ENCODE measurements at regions not wholly inside any gene's neighbourhood (a gene's known extent, or its start where the extent isn't known, plus 50 kb on each side); places are given as distances from the start of the nearest gene placed in this dataset.

DNA sequence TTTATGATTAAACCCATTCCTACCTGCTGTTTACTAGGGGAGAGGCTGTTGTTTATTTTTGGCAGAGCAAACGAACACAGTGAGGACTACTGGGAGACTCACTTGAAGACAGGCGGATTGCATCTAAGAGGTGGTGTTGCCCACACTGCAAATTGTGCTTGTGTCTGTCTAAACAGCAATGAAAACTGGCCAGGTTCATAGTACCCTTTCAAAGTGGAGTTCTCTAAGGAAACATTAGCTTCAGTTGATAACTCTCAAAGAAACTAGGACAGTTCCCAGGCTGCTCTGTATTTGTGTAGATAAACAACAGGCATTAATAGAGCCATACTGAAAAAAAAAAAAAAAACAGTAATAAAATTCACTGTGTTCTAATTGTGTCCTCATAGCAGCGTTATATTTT, 466.0 kb upstream of the RGS6 start:
- H3K4me3 ChIP-seq (ENCODE audit: low read depth, low read length) = no peak overlapping the region
- no peak for DNase-seq (ENCODE audit: low read depth)
- TF ChIP-seq, protein P1, sequence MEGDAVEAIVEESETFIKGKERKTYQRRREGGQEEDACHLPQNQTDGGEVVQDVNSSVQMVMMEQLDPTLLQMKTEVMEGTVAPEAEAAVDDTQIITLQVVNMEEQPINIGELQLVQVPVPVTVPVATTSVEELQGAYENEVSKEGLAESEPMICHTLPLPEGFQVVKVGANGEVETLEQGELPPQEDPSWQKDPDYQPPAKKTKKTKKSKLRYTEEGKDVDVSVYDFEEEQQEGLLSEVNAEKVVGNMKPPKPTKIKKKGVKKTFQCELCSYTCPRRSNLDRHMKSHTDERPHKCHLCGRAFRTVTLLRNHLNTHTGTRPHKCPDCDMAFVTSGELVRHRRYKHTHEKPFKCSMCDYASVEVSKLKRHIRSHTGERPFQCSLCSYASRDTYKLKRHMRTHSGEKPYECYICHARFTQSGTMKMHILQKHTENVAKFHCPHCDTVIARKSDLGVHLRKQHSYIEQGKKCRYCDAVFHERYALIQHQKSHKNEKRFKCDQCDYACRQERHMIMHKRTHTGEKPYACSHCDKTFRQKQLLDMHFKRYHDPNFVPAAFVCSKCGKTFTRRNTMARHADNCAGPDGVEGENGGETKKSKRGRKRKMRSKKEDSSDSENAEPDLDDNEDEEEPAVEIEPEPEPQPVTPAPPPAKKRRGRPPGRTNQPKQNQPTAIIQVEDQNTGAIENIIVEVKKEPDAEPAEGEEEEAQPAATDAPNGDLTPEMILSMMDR (IDR thresholded peaks at IDR 0.05; ENCODE audit: low read depth, low read length) = no peak
- TF ChIP-seq MYC (IDR thresholded peaks at IDR 0.05; ENCODE audit: low read depth, low read length) = no peak
- no peak for TF ChIP-seq POLR2A (IDR thresholded peaks at IDR 0.05; ENCODE audit: extremely low read depth, insufficient read length)
- TF ChIP-seq, protein P2, sequence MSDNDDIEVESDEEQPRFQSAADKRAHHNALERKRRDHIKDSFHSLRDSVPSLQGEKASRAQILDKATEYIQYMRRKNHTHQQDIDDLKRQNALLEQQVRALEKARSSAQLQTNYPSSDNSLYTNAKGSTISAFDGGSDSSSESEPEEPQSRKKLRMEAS (IDR thresholded peaks at IDR 0.05; ENCODE audit: low read depth, low read length) = no peak

- TF ChIP-seq MYC (IDR thresholded peaks at IDR 0.05; ENCODE audit: low read depth, low read length) = no peak
- TF ChIP-seq, protein P1 (IDR thresholded peaks at IDR 0.05; ENCODE audit: low read depth, low read length) = no peak
- TF ChIP-seq, protein P2 (IDR thresholded peaks at IDR 0.05; ENCODE audit: low read depth, low read length) = no peak
- TF ChIP-seq POLR2A (IDR thresholded peaks at IDR 0.05; ENCODE audit: extremely low read depth, insufficient read length) = no peak
- H3K4me3 ChIP-seq (ENCODE audit: low read depth, low read length) = no peak overlapping the region
- DNase-seq (ENCODE audit: low read depth) = no peak
Measured at GRCh38 chr14:71466946-71467345, 465.3 kb upstream of the RGS6 start.

- TF ChIP-seq, protein P2 (IDR thresholded peaks at IDR 0.05; ENCODE audit: low read depth, low read length) = no peak
- TF ChIP-seq MYC (IDR thresholded peaks at IDR 0.05; ENCODE audit: low read depth, low read length) (no peak), POLR2A (IDR thresholded peaks at IDR 0.05; ENCODE audit: extremely low read depth, insufficient read length) (no peak)
- TF ChIP-seq, protein P1 (IDR thresholded peaks at IDR 0.05; ENCODE audit: low read depth, low read length) = no peak
- H3K4me3 ChIP-seq (ENCODE audit: low read depth, low read length) = no peak overlapping the region
- no peak for DNase-seq (ENCODE audit: low read depth)
Measured at GRCh38 chr14:71467361-71467811, 464.8 kb upstream of the RGS6 start.

- DNase-seq (ENCODE audit: low read depth) = no peak
- TF ChIP-seq POLR2A (IDR thresholded peaks at IDR 0.05; ENCODE audit: extremely low read depth, insufficient read length) (no peak), MYC (IDR thresholded peaks at IDR 0.05; ENCODE audit: low read depth, low read length) (no peak)
- TF ChIP-seq, protein P1 (IDR thresholded peaks at IDR 0.05; ENCODE audit: low read depth, low read length) = no peak
- TF ChIP-seq, protein P2 (IDR thresholded peaks at IDR 0.05; ENCODE audit: low read depth, low read length) = no peak
- no peak overlapping the region for H3K4me3 ChIP-seq (ENCODE audit: low read depth, low read length)
Measured at GRCh38 chr14:71468701-71469100, 463.5 kb upstream of the RGS6 start.

- TF ChIP-seq MYC (IDR thresholded peaks at IDR 0.05; ENCODE audit: low read depth, low read length) (no peak), POLR2A (IDR thresholded peaks at IDR 0.05; ENCODE audit: extremely low read depth, insufficient read length) (no peak)
- TF ChIP-seq, protein P2 (IDR thresholded peaks at IDR 0.05; ENCODE audit: low read depth, low read length) = no peak
- TF ChIP-seq, protein P1 (IDR thresholded peaks at IDR 0.05; ENCODE audit: low read depth, low read length) = no peak
- no peak for DNase-seq (ENCODE audit: low read depth)
- H3K4me3 ChIP-seq (ENCODE audit: low read depth, low read length) = no peak overlapping the region
Measured at GRCh38 chr14:71469643-71470335, 462.4 kb upstream of the RGS6 start.

Data from NB4 (cell line).